Endothelial cell of umbilical vein (primary cell): ENCODE measurements at regions not wholly inside any gene's neighbourhood (a gene's known extent, or its start where the extent isn't known, plus 50 kb on each side); places are given as distances from the start of the nearest gene placed in this dataset.

ENCODE experiments used
- JUN ChIP-seq: IDR thresholded peaks from 2 replicates; pipeline ENCODE4 v1.6.1; 2011; ENCODE audit warnings: borderline replicate concordance, low read depth; ENCODE audit not compliant: insufficient read length, insufficient read depth
- POLR2A ChIP-seq: IDR thresholded peaks from 2 replicates; pipeline ENCODE4 v1.6.1; 2012; ENCODE audit warnings: low read depth, mild to moderate bottlenecking, control low read depth, low read length
- TF ChIP-seq, protein P1 (sequence below), 2 donors: IDR thresholded peaks; 1 replicate in 1 of 2; 2 replicates in 1 of 2; pipeline ENCODE4 v1.5.1; 2011; ENCODE audit warnings: low read length in 2 of 2, mild to moderate bottlenecking in 2 of 2, moderate library complexity in 2 of 2, control low read depth in 1 of 2, inconsistent platforms in 1 of 2, low read depth in 1 of 2; ENCODE audit not compliant: insufficient read depth in 1 of 2; ENCODE audit errors: extremely low read depth in 1 of 2

DNA sequence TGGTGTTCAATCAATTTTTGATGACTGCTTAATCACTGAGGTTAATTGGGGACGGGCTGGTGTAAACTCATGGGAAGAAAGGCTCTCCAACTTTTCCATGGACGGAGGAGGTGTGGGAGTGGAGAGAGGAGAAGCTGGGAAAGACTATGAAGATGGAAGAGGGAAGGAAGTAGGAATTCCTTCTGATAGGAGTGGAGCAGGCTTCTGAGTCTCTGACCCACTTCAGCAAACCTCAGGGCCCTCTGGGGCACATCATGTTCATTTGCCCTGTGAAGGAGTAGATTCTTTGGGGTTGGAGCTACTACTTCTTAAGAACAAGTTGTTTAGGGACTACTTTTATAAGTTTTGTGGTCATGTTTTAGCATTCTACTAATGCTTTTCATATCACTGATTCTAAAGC, 87.0 kb upstream of the MAP4K3 start:
- TF ChIP-seq, protein P1, sequence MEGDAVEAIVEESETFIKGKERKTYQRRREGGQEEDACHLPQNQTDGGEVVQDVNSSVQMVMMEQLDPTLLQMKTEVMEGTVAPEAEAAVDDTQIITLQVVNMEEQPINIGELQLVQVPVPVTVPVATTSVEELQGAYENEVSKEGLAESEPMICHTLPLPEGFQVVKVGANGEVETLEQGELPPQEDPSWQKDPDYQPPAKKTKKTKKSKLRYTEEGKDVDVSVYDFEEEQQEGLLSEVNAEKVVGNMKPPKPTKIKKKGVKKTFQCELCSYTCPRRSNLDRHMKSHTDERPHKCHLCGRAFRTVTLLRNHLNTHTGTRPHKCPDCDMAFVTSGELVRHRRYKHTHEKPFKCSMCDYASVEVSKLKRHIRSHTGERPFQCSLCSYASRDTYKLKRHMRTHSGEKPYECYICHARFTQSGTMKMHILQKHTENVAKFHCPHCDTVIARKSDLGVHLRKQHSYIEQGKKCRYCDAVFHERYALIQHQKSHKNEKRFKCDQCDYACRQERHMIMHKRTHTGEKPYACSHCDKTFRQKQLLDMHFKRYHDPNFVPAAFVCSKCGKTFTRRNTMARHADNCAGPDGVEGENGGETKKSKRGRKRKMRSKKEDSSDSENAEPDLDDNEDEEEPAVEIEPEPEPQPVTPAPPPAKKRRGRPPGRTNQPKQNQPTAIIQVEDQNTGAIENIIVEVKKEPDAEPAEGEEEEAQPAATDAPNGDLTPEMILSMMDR (IDR thresholded peaks at IDR 0.05; ENCODE audit: extremely low read depth in 1 of 2, insufficient read depth in 1 of 2, low read depth in 1 of 2, low read length in 2 of 2), result no peak
- TF ChIP-seq POLR2A (no peak), JUN (no peak)
